ENCODE measurements at regions not wholly inside any gene's neighbourhood (a gene's known extent, or its start where the extent isn't known, plus 50 kb on each side); places are given as distances from the start of the nearest gene placed in this dataset.
"Not testable (repeated sequence)": the region's sequence is repeated elsewhere in the genome, so short reads cannot be mapped to it uniquely, and the experiment has no call there.

DNA sequence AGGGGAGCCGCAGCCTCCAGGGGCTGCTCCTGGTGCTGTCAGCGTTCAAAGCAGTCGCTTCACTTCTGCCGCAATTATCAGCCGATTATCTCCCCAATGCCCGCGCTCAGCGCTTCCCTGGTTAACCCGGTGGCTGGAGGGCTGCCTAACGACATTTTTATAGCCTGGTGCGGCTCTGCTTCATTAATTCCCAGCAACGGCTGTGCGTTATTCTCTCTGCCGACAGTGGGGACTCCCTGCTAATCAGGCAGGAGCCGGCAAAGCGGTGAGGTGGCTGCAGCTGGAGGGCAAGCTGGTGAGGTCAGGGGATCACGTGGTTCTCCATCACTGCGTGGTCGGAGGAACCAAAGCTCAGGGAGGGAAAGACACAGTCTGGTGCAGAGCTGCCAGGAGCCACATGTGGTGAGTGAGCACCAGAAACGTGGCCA, 62.9 kb downstream of the GLRX5 start:
- no peak for DNase-seq

DNA sequence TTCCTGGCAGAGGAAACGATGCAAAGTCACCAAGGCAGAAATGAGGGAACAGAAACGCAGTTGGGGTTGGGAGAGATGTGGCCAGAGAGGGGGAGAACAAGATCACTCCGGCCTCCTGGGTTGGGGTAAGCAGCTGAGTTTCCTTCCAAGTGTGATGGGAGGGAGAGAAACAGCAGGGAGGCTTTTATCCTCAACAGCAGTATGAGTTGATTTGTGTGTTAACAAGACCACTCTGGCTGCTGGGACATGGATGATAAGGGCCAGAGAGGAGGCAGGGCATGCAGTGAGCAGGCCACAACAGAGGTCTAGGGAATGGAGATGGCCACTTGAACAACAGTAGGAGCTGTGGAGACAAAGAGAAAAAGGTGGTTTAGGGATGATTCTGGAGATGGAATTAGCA, 66.8 kb downstream of the GLRX5 start:
- DNase-seq: no peak

DNA sequence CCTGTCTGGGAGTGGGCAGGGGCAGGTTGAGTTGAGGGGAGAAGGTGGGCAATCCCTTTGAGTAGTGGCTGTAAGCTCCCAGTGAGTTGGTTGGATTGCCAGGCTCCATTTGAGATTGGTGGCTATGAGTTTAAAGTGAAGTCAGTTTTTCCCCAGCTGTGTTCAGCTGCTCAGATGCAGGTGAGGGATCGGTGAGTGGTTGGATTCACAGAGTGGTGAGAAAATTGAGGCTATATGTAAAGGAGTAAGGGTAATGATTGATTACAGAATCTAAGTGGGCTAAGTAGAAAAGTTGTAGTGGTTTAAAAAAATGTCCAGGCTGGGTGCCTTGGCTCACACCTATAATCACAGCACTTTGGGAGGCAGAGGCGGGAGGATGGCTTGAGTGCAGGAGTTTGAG, 68.6 kb downstream of the GLRX5 start:
- DNase-seq: no peak

DNA sequence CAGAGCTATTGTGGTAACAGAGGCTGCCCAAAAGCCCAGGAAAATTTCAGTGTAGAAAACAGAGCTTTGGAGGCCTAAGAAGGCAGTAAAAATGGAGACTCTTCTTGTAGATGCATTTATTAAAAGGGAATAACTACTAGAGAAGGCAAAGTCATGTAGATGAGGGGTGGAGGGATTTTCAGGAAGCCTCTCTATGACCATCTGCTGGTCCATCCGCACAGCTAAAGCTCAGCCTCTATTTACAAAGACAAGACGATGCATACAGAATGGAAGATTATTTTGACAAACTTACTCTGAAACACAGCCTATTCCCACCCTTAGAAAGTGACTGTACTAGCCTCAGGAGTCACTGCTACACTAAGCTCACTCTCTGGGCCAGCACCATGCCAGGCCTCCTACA, 71.4 kb downstream of the GLRX5 start:
- no peak for DNase-seq

DNA sequence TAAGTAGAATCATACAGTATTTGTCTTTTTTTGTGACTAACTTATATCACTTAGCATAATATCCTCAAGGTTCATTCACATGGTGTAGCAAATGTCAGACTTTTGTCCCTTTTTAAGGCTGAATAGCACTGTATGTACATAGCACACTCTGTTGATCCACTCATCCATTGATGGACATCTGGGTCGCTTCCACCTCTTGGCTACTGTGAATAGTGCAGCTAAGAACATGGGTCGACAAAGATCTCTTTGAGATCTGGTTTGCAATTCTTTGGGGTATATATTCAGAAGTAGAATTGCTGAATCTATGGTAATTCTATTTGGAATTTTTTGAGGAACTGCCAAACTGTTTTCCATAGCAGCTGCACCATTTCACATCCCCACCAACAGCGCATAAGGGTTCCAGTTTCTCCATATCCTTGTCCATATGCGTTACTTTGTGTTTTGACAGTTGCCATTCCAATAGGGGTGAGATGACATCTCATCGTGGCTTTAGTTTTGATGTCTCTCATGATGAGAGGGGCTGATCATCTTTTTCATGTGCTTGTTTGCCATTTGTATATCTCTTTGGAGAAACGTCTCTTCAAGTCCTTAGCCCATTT, 73.9 kb downstream of the GLRX5 start:
- no peak for DNase-seq

DNA sequence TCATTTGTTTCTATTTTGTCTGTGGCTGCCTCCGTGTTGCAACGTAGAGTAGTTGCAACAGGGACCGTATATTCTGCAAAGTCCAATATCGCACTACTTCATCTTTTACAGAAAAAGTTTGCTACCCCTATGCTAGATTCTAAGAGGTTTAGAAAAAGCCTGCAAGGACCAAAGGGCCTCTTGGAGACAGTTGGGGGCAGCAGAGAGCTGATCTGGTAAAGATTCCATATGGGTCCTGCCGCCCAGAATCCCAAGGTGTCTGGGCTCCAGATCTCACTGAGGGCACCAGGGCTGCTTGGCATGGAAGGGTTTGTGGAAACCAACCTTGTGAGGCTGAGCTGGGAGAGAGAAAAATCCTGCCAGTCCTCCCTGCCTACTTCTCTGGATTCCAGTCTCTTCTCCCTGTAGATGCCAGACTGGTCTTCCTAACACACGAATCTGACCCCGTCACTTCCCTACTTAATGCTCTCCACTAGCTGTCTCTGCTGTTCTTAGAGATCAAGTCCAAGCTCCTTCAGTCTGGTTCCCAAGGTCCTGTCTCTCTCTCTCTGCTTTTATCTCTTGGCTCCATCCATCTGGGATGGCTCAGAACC, 74.6 kb downstream of the GLRX5 start:
- DNase-seq: no peak

DNA sequence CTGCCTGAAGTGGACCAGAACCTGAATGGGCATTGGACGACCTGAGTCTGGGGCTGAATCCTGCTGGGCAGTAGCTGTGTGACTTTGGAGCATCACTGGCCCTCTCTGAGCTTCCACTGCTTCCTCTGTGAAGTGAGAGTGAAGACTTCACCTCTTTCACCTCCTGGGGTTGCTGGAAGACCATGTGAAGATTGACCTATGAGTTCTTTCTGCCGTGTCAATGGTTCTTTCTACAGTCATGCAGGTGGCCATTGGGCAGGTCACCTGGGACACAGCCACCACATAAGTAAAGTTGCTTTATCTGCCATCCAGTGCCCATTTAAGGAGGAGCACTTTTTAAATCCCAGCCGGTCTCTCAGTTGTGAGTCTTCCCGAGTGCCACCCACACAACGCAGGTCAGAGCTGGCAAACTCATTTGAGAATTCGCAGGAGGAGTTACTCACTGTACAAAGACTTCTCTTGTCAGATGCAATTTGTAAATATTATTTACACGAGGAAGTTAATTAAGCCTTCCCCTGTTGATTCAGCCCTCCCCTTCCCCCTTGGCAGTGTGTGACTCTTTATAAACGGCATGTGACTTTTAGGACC, 74.8 kb upstream of the TCL1B start:
- DNase-seq: no peak

DNA sequence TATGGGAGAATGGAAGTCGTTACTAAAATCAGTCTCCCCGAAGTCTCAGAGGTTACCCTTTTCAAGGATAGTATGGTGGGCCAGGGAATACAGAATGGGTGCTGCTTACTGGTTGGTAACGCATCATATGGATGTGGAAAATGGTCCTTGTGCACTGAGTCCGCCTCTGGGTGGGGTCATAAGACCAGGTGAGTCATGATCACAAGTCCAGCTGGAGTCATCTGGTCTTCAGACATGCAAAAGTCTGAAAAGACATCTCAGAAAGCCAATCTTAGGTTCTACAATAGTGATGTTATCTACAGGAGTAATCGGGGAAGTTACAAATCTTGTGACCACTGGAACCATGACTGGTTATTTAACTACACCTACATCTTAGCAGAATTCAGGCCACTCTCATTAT, 71.9 kb upstream of the TCL1B start:
- DNase-seq: no peak

DNA sequence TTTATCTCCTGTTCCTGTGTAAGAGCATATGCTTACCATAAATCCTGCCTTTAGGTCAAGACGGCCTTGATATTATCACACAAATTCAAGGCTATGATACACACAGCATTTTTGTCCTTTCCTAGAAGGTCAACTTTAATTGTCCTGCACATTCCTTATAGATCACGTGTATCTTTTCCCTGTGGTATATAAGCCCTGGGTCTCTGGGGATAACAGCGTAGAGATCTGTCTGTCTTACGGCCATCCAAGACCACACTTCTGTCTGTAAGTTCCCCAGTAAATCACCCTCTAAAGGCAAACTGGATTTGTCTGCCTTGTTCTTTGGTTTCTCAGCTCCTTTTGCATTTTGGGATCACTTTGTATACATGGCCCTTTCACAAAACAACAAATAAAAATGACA, 69.5 kb upstream of the TCL1B start:
- no peak for DNase-seq

DNA sequence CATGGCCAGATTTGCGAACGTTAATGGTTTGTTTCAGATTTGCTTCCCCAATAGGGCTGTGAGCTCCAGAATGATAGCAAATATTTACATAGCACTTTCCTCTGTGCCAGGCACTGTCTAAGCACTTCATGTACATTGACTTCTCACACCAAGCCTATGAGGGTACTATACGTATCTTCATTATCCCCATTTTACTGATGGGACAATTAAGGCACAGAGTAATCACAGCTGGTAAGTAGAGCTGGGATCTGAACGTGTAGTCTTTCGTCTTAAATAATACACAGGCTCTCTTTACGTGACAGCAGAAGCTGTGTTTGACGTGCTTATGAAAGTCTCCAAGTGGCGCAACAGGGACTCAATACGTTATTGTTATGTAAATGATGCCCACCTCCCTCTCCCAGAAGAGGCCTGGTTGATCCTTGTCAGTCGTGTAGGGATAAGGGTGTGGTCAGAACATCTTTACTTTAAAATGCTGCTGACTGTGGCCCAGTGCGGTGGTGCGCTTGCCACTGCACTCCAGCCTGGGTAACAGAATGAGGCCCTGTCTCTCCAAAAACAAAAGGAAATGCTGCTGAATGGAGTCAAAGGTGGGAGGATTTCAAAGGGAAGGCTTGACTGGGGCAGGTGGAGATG, 66.3 kb upstream of the TCL1B start:
- no peak for DNase-seq

DNA sequence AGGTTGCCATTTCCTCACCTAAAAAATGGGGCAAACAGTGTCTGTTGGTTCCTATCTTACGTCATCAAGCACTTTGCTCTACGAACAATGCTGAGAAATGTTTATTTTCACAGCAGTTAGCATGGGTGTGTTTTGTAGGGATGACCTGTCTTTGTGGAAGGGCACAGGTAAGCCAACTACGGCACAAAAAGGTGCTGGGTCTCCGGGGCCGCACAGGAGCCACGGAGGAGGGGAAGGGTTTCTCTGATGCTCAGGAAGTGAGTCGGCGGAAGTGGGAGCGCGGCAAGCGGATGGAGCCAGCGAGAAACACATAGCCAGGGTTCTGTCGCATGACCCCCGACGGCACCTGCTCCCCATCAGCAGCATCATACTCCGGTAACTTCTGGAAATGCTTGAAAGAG, 65.6 kb upstream of the TCL1B start:
- peak; percentile 20 for DNase-seq

DNA sequence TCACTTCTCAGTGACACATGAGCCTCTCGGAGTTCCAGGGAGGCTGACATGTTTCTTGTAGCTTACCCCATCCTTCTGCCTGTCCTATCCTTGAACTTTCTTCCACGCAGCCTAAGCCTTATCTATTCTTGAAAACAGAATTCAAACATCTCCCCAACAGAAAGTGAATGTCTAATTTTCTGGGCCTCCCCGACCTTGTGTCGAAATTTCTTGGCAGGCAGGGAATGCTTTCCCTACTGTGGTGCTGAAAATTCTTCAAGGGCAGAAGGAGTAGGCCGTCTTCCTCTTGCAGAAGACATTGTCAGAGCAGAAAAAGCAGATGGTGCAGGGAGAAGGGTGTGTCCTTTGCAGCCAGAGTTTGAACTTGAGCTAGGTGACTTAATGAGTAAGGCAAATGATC, 63.0 kb upstream of the TCL1B start:
- DNase-seq: no peak

DNA sequence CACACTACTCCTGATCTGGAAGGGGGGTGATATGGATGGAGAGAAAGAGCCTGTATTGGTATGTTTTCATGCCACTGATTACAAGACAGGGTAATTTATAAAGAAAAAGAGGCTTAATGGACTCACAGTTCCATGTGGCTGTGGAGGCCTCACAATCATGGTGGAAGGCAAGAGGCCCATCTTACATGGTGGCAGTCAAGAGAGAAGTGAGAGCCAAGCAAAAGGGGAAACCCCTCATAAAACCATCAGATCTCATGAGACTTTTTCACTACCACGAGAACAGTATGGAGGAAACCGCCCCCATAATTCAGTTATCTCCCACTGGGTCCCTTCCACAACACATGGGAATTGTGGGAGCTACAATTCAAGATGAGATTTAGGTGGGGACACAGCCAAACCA, 60.5 kb upstream of the TCL1B start:
- DNase-seq: not testable (repeated sequence)

DNA sequence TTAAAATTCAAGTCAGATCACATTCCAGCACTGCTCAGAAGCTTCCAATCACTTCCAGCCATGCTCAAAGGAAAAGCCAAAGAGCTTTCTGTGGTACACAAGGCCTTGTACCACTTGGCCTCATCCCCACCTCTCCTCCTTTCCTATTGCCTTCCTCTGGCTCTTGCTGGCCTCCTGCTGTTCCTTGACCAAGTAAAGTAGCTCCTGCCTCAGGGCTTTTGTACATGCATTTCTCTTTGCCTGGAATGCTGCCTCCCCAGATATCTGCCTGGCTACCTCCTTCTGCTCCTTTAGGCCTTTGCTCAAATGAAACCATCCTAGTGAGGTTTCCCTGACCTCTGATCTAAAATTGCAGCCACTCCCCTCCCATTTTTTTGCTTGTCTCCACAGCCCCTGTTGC, 51.2 kb upstream of the TCL1B start:
- no peak for DNase-seq

Measured in CD4-positive, alpha-beta T cell treated with Interleukin-17A for 1 hour (primary cell).